OCI-LY7 (cell line): ENCODE measurements at regions not wholly inside any gene's neighbourhood (a gene's known extent, or its start where the extent isn't known, plus 50 kb on each side); places are given as distances from the start of the nearest gene placed in this dataset.

Source experiments
- CTCF ChIP-seq: fragments of 200-600 bp; sonication (generic); conservative IDR thresholded peaks from 2 replicates; pipeline ENCODE4 v1.5.1; 2014; ENCODE audit warnings: mild to moderate bottlenecking, antibody characterized with exemption, low read length, moderate library complexity, mixed read lengths
- EZH2phosphoT487 ChIP-seq: fragments of 200-600 bp; sonication (generic); IDR thresholded peaks from 2 replicates; pipeline ENCODE4 v1.6.1; 2018; ENCODE audit warnings: low read depth, borderline replicate concordance, mild to moderate bottlenecking, mixed run types, antibody characterized with exemption, low read length, moderate library complexity, mixed read lengths

GRCh38 chr7:155219947-155220769, 77.5 kb upstream of the INSIG1 start:
- TF ChIP-seq CTCF, result no peak
- TF ChIP-seq EZH2phosphoT487, result no peak
